Fibroblast of the aortic adventitia (primary cell): ENCODE measurements at regions not wholly inside any gene's neighbourhood (a gene's known extent, or its start where the extent isn't known, plus 50 kb on each side); places are given as distances from the start of the nearest gene placed in this dataset.

Source experiments
- DNase-seq: peaks from one replicate; pipeline ENCODE4 v3.0.0-alpha.2; 2010; ENCODE audit warnings: low read depth
- H3K4me3 ChIP-seq: 2 replicates; pipeline ENCODE4 v1.5.1; 2011; ENCODE audit warnings: low read depth, mild to moderate bottlenecking, control low read depth, low read length, moderate library complexity
- CTCF ChIP-seq: IDR thresholded peaks from 2 replicates; pipeline ENCODE4 v1.5.1; 2011; ENCODE audit warnings: mild to moderate bottlenecking, low read length, control low read depth, inconsistent platforms; ENCODE audit not compliant: insufficient read depth

GRCh38 chr17:13721705-13722104 is 120.0 kb upstream of the HS3ST3A1 start:
- H3K4me3 ChIP-seq = no peak overlapping the region
- DNase-seq = no peak

GRCh38 chr17:13725288-13725990 is 123.7 kb upstream of the HS3ST3A1 start:
- peak; percentile 49 for DNase-seq

More at GRCh38 chr17:13721705-13722104, 120.0 kb upstream of the HS3ST3A1 start:
- no peak for TF ChIP-seq CTCF

GRCh38 chr17:13727441-13728171 is 125.9 kb upstream of the HS3ST3A1 start:
- H3K4me3 ChIP-seq = no peak overlapping the region
- peak; percentile 61 for DNase-seq
- TF ChIP-seq CTCF = no peak

More at GRCh38 chr17:13725288-13725990, 123.7 kb upstream of the HS3ST3A1 start:
- H3K4me3 ChIP-seq = no peak overlapping the region
- no peak for TF ChIP-seq CTCF

- no peak for TF ChIP-seq CTCF
- H3K4me3 ChIP-seq = no peak overlapping the region
- no peak for DNase-seq
These were observed 127.1 kb upstream of the HS3ST3A1 start for GRCh38 chr17:13728781-13729180.

GRCh38 chr17:13729466-13730134 is 127.9 kb upstream of the HS3ST3A1 start:
- DNase-seq = no peak
- H3K4me3 ChIP-seq = no peak overlapping the region
- TF ChIP-seq CTCF = no peak

- H3K4me3 ChIP-seq = no peak overlapping the region
- no peak for TF ChIP-seq CTCF
- no peak for DNase-seq
These were observed 133.2 kb upstream of the HS3ST3A1 start for GRCh38 chr17:13734880-13735279.
